ENCODE measurements at regions not wholly inside any gene's neighbourhood (a gene's known extent, or its start where the extent isn't known, plus 50 kb on each side); places are given as distances from the start of the nearest gene placed in this dataset.

DNA sequence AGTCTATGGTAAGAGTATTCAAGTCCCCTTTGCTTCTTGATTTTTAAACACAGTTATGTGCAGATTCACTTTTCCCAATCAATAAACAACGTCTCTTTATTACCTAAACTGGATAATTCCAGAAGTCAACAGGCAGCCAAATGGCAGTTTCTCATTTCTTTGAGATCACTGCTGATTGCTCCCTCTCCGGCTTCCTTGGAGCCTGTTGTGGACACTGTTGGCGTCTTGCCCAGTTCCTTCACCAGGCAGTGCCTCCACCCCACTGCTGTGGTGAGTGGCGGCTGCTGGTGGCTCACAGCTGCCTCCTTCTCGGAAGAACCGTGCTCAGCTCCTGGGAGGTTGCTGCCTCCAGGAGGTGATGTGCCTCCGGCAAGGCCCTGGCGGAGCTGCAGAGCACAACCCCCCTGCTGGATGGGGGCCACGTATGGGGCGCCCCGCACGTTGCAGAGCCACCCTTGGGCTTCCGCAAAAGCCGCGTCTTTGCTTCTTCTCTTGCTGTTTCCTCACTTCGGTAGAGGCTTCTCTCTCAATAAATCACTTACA lies 105.1 kb upstream of the CNKSR3 start:
- in situ Hi-C loops (cut with MboI), result no loop called here
- H3K4me3 ChIP-seq, result 0 out of 2 replicates have a peak overlapping the region, but pooled peaks have one; percentile 19

DNA sequence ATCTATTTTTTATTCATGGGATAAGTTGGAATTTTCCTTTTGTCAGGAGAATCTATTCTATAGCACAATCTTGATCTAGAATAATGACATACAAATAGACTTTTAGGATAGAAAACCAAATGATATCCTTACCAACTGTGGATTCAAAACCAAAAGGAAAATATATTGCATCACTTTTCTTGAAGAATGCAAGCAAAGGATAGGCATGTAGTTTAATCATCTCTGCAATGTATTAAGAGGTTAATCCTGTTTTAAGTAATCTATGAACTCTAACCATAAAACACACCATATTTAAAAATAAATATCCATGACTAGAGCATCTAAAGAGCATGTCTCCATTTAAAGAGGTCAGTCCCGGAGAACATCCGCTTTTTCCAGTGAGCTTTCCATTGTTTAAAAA lies 106.7 kb upstream of the CNKSR3 start:
- no peaks in the 10 kb centered on the region for H3K27me3 ChIP-seq (replicated peaks; ENCODE audit: insufficient read depth)
- no peak overlapping the region for H2AFZ ChIP-seq
- no peak overlapping the region for H3K4me3 ChIP-seq
- H3K36me3 ChIP-seq (ENCODE audit: low read depth), result no peaks in the 10 kb centered on the region
- no peaks in the 10 kb centered on the region for H3K9me3 ChIP-seq (ENCODE audit: low read depth)
- 93 to 100% methylated on average over 2 of the region's 2 CpGs for WGBS, 2 experiments (ENCODE audit: low coverage in 1 of 2, low lambda C conversion rate in 2 of 2, missing lambda C conversion rate in 2 of 2)
- in situ Hi-C loops (cut with MboI), result no loop called here
- H3K9me2 ChIP-seq (ENCODE audit: insufficient read depth), result no peaks in the 10 kb centered on the region
- peaks cover 17% of the 10 kb centered on the region for H3F3A ChIP-seq (ENCODE audit: insufficient read depth)
- TF ChIP-seq EZH2 (IDR thresholded peaks at IDR 0.05; ENCODE audit: insufficient read depth, poor library complexity, severe bottlenecking) (no peak), EZH2phosphoT487 (IDR thresholded peaks at IDR 0.05; ENCODE audit: insufficient read depth, low read depth) (no peak)
- H4K20me1 ChIP-seq (ENCODE audit: insufficient read depth), result no peaks in the 10 kb centered on the region
- no peak overlapping the region for H3K9ac ChIP-seq
- no peak overlapping the region for H3K4me2 ChIP-seq (ENCODE audit: unreplicated experiment)
- no peak for DNase-seq
- H3K79me2 ChIP-seq (ENCODE audit: insufficient read depth), result no peaks in the 10 kb centered on the region
- no peak overlapping the region for H3K27ac ChIP-seq
- H3K4me1 ChIP-seq (ENCODE audit: insufficient read depth), result peaks cover 17% of the 10 kb centered on the region

More for the DNA sequence above, 105.1 kb upstream of the CNKSR3 start:
- peaks cover 17% of the 10 kb centered on the region for H3F3A ChIP-seq (ENCODE audit: insufficient read depth)
- H3K9me3 ChIP-seq (ENCODE audit: low read depth), result no peaks in the 10 kb centered on the region
- H3K27me3 ChIP-seq (replicated peaks; ENCODE audit: insufficient read depth), result no peaks in the 10 kb centered on the region
- H3K9me2 ChIP-seq (ENCODE audit: insufficient read depth), result no peaks in the 10 kb centered on the region
- TF ChIP-seq EZH2phosphoT487 (IDR thresholded peaks at IDR 0.05; ENCODE audit: insufficient read depth, low read depth), result no peak
- TF ChIP-seq EZH2 (IDR thresholded peaks at IDR 0.05; ENCODE audit: insufficient read depth, poor library complexity, severe bottlenecking), result no peak
- no peak overlapping the region for H3K27ac ChIP-seq
- peak overlapping the region; percentile 57; the same call in 1 of the 2 replicates for H2AFZ ChIP-seq
- WGBS, 2 experiments (ENCODE audit: low coverage in 1 of 2, low lambda C conversion rate in 2 of 2, missing lambda C conversion rate in 2 of 2), result 35 to 40% methylated on average over 16 of the region's 16 CpGs
- H3K79me2 ChIP-seq (ENCODE audit: insufficient read depth), result no peaks in the 10 kb centered on the region
- peak overlapping the region; percentile 38 for H3K4me2 ChIP-seq (ENCODE audit: unreplicated experiment)
- peak; percentile 77 for DNase-seq
- no peaks in the 10 kb centered on the region for H4K20me1 ChIP-seq (ENCODE audit: insufficient read depth)
- H3K4me1 ChIP-seq (ENCODE audit: insufficient read depth), result peaks cover 17% of the 10 kb centered on the region
- H3K36me3 ChIP-seq (ENCODE audit: low read depth), result no peaks in the 10 kb centered on the region
- H3K9ac ChIP-seq, result no peak overlapping the region

DNA sequence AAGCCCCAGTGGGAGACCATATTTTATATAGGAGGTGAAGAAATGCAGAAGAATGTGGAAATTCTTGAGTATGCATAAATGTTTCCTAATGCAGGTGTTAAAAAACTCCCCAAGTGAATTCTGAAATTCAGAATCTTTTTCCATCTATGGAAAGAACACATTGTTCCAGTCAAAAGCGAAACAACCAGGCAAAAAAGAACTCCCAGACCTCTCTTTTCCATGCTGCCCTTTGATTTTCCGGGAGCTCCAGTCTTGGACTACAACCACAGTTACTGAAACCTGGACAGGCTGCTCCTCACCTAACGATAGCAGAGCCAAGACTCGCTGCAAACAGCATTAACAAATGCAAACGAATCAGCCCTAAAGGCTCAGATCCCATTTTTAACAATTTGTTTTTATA lies 108.7 kb upstream of the CNKSR3 start:
- DNase-seq, result no peak
- Histone ChIP-seq H3F3A (ENCODE audit: insufficient read depth) (peaks cover 3% of the 10 kb centered on the region), H3K9me2 (ENCODE audit: insufficient read depth) (no peaks in the 10 kb centered on the region), H3K4me2 (ENCODE audit: unreplicated experiment) (no peak overlapping the region), H3K9me3 (ENCODE audit: low read depth) (no peaks in the 10 kb centered on the region), H4K20me1 (ENCODE audit: insufficient read depth) (no peaks in the 10 kb centered on the region), H2AFZ (no peak overlapping the region), H3K27ac (no peak overlapping the region), H3K79me2 (ENCODE audit: insufficient read depth) (no peaks in the 10 kb centered on the region), H3K27me3 (replicated peaks; ENCODE audit: insufficient read depth) (no peaks in the 10 kb centered on the region), H3K4me1 (ENCODE audit: insufficient read depth) (peaks cover 5% of the 10 kb centered on the region), H3K4me3 (no peak overlapping the region), H3K9ac (no peak overlapping the region), H3K36me3 (ENCODE audit: low read depth) (no peaks in the 10 kb centered on the region)
- 70 to 78% methylated on average over 5 of the region's 5 CpGs for WGBS, 2 experiments (ENCODE audit: low coverage in 1 of 2, low lambda C conversion rate in 2 of 2, missing lambda C conversion rate in 2 of 2)
- in situ Hi-C loops (cut with MboI), result no loop called here
- TF ChIP-seq EZH2 (IDR thresholded peaks at IDR 0.05; ENCODE audit: insufficient read depth, poor library complexity, severe bottlenecking) (no peak), EZH2phosphoT487 (IDR thresholded peaks at IDR 0.05; ENCODE audit: insufficient read depth, low read depth) (no peak)

DNA sequence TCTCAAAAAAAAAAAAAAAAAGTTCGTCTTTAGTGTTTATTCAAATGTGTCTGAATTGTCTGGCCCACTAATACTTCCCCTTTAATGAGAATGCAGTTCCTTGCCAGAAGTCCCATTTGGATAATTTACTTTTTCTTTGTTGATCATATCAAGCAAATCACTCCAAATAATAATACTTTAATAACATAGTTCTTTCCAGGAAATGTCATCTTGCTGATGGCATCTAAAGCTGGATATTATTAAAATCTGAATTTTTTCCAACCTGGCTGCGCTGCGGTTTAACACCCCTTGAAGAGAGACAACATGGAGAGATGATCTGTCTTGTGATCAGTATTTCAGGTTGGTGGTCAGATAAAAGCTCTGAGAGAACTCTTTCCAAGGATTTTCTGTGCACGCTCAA lies 111.2 kb upstream of the CNKSR3 start:
- H3K27me3 ChIP-seq (replicated peaks; ENCODE audit: insufficient read depth), result peaks cover 17% of the 10 kb centered on the region; the same call in 1 of the 2 replicates
- no peaks in the 10 kb centered on the region for H3K4me1 ChIP-seq (ENCODE audit: insufficient read depth)
- no peak for DNase-seq
- H3F3A ChIP-seq (ENCODE audit: insufficient read depth), result no peaks in the 10 kb centered on the region
- TF ChIP-seq EZH2 (IDR thresholded peaks at IDR 0.05; ENCODE audit: insufficient read depth, poor library complexity, severe bottlenecking) (no peak), EZH2phosphoT487 (IDR thresholded peaks at IDR 0.05; ENCODE audit: insufficient read depth, low read depth) (no peak)
- no peak overlapping the region for H3K9ac ChIP-seq
- H3K27ac ChIP-seq, result no peak overlapping the region
- H4K20me1 ChIP-seq (ENCODE audit: insufficient read depth), result no peaks in the 10 kb centered on the region
- no peaks in the 10 kb centered on the region for H3K9me2 ChIP-seq (ENCODE audit: insufficient read depth)
- 15 to 21% methylated on average over 4 of the region's 4 CpGs for WGBS, 2 experiments (ENCODE audit: low coverage in 1 of 2, low lambda C conversion rate in 2 of 2, missing lambda C conversion rate in 2 of 2)
- H2AFZ ChIP-seq, result no peak overlapping the region
- no peaks in the 10 kb centered on the region for H3K36me3 ChIP-seq (ENCODE audit: low read depth)
- H3K9me3 ChIP-seq (ENCODE audit: low read depth), result no peaks in the 10 kb centered on the region
- in situ Hi-C loops (cut with MboI), result no loop called here
- no peaks in the 10 kb centered on the region for H3K79me2 ChIP-seq (ENCODE audit: insufficient read depth)
- H3K4me2 ChIP-seq (ENCODE audit: unreplicated experiment), result no peak overlapping the region
- H3K4me3 ChIP-seq, result no peak overlapping the region

All from GM23248 (cell line).